ENCODE measurements at regions not wholly inside any gene's neighbourhood (a gene's known extent, or its start where the extent isn't known, plus 50 kb on each side); places are given as distances from the start of the nearest gene placed in this dataset.
A peak's percentile ranks its signal among the peaks of the same experiment; 100 is the strongest.

- no peak for DNase-seq (ENCODE audit: low read depth)
Observed at GRCh38 chr3:124597273-124597672, 133.0 kb upstream of the UMPS start.

GRCh38 chr3:124597979-124598378, 132.3 kb upstream of the UMPS start:
- no peak for DNase-seq (ENCODE audit: low read depth)

GRCh38 chr3:124599147-124599765, 131.0 kb upstream of the UMPS start:
- DNase-seq (ENCODE audit: low read depth), result no peak

- DNase-seq (ENCODE audit: low read depth), result peak; percentile 75
Observed at GRCh38 chr3:124599779-124600693, 130.2 kb upstream of the UMPS start.

GRCh38 chr3:124600765-124601164, 129.5 kb upstream of the UMPS start:
- peak; percentile 51 for DNase-seq (ENCODE audit: low read depth)

- no peak for DNase-seq (ENCODE audit: low read depth)
Observed at GRCh38 chr3:124601190-124601589, 129.1 kb upstream of the UMPS start.

DNA sequence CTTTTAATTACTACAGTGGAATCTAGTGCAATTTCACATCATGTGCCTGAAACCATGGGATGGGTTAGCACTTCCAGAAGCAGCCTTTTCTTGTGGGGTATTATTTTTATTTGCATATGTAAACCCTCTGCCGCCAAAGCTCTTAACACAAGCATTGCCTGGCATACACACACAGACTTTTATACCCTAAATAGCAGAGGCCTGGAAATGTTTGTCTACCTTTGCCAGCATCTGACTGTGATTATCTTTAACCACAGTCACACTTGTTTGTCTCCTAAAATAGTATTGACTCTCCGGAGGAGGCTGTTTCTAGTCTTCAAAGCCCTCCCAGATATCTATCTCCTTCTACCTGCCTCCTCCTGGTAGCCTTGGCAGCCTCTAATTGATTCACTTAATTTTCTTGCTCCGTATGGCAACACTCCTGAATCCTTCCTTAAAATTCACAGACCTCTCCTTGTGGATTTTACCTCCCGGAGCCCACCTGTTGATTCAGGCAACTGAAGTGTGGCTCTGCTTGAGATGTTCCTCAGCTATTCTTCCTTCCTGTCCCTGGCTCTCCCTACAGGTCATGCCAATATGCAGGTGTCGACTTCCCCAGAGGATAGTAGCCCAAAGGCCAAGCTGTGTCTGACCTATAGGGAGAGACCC, 127.1 kb upstream of the UMPS start:
- no peak for DNase-seq (ENCODE audit: low read depth)

GRCh38 chr3:124605781-124606579, 124.3 kb upstream of the UMPS start:
- DNase-seq (ENCODE audit: low read depth), result no peak

DNA sequence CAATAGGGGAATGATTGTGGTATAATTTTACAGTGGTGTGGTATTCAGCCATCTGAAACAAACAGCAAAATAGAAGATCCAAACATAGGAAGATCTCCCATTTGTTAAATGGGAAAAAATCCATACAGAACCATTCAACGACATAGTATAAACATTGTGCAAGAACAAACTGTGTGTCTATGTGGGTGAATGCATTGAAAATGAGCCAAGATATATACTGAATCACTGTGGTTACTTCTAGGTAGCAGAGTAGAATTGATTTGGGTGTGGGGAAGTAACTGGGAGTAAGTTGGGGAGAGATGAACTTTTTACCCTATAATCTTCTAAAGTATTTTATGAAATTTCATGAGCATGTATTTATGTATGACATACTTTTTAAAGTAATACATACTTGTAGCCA, 123.1 kb upstream of the UMPS start:
- peak; percentile 66 for DNase-seq (ENCODE audit: low read depth)

DNA sequence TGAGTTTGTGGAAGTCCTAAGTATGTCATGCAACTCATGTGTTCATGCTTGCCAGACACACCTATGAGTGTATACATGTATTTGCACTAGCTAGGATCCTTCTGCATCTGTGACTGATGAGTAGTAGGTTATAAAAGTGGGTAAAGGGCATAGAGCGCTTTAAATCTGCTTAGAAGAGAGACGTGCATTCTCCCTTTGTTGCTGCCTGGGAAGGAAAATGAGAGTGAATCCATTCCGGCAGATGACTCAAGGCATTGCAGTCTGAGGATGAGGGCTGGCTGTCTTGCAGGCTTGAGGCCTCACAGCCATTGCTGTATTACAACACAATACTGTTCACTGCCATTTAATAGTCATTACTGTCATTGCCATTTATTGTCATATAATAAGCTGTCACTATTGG, 120.8 kb upstream of the UMPS start:
- DNase-seq (ENCODE audit: low read depth), result no peak

DNA sequence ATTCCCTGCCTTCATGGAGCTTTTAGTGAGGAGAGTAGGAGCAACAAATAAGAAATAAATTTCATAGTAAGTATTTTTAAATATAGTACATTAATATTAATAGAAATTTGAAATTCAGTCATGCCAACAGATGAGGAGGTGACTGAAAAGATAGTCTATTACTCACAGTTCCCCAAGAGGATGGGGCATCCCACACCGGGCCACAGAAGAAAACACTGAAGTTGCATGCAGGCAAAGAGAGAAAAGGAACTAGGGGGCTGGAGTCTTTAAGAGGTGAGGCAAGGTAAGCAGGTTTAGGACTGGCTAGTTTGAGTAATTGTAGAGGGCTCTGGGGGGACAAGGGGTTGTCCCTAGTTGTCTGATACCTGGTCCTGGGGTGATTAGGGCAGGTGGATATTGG, 120.1 kb upstream of the UMPS start:
- no peak for DNase-seq (ENCODE audit: low read depth)

DNA sequence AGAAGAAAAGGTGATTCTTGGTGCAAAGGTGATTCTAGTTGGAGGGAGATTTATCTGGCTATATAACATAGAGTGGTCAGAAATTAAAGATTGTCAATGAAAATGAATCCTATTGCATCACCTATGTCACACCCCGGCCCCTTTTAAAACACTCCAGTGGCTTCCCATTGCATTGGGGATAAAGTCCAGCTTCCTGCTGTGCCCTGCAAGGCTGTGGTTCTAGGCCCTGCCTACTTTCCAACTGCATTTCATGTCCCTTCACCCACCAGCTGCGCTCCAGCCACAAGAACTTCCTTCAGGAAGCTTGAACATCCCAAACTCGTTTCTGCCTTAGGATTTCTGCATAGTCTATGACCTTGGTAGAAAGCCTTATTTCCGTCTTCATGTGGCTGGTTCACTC, 118.7 kb upstream of the UMPS start:
- no peak for DNase-seq (ENCODE audit: low read depth)

DNA sequence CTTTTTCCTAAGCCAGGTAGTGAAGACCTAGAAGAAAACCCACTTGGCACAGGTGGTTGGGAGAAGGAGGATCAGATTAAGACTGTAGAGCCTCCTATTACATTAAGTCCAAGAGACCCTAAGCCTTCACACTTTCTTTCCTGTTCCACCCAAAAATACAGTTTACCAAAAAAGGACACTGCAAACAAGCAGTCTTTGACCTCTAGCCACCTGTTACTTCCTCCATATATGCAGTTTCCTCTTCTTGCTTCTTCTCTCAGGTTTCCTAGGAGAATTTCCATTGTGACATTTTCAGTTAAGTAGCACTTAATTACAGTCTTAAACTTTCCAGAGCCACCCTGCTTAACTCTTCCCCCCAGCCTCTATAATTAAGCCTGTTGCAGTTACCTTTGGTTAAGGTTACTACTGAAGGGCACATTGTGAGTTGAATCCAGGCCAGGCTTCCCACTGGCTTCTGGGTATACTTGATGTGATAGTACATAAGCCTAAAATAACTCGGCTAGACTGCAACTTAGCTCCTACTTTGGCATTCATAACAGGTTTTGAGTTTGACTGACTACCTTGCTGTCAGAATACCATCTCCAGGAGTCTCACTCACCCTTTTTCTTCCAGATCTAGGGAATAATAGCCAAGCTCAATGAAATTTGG, 114.2 kb upstream of the UMPS start:
- no peak for DNase-seq (ENCODE audit: low read depth)

DNA sequence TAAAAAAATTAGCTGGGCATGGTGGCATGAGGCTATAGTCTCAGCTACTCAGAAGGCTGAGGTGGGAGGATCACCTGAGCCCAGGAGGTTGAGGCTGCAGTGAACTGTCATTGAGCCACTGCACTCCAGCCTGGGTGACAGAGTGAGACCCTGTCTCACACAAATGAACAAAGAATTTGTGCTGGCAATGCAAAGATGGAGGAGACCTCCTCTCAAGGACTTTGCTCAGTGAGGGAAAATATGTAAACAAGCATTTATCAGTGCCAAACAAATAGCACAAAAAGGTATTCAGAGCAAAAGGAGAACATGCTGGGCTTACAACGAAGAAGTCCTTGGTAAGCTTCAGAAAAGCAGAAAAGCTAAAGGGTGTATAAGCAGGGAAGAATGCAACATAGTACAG, 113.1 kb upstream of the UMPS start:
- DNase-seq (ENCODE audit: low read depth), result no peak

DNA sequence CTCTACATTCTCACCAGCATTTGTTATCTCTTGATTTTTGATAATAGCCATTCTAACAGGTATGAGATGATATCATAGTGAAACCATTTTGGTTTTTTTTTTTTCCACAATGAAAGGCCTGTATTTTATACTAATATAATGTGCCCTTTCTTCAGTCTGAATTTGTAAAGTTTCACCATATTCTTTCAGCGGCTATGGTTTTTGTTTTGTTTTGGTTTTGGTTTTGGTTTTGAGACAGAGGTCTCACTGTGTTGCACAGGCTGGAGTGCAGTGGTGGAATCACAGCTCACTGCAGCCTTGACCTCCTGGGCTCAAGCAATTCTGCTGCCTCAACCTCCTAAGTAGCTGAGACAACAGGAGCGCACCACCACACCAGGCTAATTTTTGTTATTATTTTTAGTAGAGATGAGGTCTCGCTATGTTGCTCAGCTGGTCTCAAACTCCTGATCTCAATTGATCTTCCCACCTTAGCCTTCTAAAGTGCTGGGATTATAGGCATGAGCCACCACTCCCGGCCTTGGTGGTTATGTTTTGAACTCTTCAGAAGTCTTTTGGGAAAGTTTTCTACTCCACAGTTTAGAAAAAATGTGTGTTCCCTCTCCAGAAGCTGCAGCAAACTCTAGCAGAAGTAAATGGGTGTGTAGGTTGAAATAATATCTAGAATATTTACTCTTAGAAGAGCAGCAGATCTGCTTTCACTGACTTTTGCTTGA, 110.2 kb upstream of the UMPS start:
- DNase-seq (ENCODE audit: low read depth), result no peak

DNA sequence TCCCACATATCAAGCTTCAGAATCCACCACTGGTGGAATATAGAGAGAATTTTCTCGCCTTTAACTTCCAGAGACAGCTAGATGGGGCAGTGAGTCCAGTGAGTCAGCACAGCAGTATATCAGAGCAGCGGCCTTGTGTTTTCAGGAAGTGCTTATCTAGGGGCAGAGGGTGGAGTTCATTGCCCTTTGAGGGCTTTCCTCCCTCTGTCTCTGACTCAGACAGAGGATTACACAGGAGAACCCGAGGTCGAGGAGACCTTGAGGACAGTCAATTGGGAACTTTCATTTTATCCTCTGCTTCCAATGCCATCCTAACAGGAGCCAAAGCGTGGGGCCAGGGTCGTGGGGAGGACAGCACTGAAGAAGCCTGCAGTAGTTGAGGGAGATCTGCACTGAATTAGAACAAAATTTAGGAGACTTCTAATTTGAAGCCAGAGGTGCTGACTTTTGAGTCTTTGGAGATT, 109.6 kb upstream of the UMPS start:
- peak; percentile 79 for DNase-seq (ENCODE audit: low read depth)

- no peak for DNase-seq (ENCODE audit: low read depth)
Observed at GRCh38 chr3:124621498-124621897, 108.8 kb upstream of the UMPS start.

DNA sequence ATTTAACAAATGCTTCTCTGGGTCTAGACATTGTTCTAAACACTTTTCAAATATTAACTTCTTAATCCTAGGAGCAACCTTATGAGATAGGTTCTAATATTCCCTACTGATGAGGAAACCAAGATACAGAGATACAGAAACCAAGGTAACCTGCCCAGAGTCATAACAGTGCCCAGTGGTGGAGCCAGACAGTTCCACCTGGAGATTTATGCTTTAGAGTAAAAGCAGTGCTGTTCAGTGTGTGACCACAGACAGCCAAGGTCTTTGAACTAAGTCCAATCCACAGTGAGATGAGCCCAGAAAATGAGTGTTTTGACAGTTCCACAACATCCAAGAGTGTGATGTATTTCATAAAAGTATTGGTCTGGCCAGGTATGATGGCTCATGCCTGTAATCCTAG, 105.2 kb upstream of the UMPS start:
- no peak for DNase-seq (ENCODE audit: low read depth)

GRCh38 chr3:124627501-124627908, 102.7 kb upstream of the UMPS start:
- no peak for DNase-seq (ENCODE audit: low read depth)

- no peak for DNase-seq (ENCODE audit: low read depth)
Observed at GRCh38 chr3:124628863-124629262, 101.4 kb upstream of the UMPS start.
